ENCODE measurements at regions not wholly inside any gene's neighbourhood (a gene's known extent, or its start where the extent isn't known, plus 50 kb on each side); places are given as distances from the start of the nearest gene placed in this dataset.

DNA sequence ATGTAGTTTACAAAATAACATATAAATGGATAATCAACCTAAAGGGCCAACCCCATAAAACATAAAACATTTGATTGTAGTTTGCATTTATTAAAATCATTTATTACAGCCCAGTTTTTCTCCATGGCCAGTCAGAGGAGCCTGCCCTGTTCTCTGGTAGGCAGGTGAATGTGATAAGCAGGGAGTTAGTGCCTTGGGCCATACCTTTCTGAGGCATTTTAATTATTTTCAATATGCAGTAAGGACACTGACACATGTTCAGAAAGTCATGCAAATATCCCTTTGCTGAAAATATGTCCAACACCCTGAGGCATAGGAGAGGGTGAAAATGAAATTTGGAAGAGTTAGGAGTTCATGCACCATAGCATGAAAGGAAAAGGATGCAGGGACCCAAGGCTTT is 242.6 kb upstream of the EDNRB start:
- DNase-seq (ENCODE audit: low read depth): no peak
- no peak overlapping the region for H3K4me3 ChIP-seq (ENCODE audit: control insufficient read depth, low read depth, low read length)
- TF ChIP-seq, protein P1, sequence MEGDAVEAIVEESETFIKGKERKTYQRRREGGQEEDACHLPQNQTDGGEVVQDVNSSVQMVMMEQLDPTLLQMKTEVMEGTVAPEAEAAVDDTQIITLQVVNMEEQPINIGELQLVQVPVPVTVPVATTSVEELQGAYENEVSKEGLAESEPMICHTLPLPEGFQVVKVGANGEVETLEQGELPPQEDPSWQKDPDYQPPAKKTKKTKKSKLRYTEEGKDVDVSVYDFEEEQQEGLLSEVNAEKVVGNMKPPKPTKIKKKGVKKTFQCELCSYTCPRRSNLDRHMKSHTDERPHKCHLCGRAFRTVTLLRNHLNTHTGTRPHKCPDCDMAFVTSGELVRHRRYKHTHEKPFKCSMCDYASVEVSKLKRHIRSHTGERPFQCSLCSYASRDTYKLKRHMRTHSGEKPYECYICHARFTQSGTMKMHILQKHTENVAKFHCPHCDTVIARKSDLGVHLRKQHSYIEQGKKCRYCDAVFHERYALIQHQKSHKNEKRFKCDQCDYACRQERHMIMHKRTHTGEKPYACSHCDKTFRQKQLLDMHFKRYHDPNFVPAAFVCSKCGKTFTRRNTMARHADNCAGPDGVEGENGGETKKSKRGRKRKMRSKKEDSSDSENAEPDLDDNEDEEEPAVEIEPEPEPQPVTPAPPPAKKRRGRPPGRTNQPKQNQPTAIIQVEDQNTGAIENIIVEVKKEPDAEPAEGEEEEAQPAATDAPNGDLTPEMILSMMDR (IDR thresholded peaks at IDR 0.05; ENCODE audit: control insufficient read depth, insufficient read depth, low read depth, low read length, missing control alignments): no peak

DNA sequence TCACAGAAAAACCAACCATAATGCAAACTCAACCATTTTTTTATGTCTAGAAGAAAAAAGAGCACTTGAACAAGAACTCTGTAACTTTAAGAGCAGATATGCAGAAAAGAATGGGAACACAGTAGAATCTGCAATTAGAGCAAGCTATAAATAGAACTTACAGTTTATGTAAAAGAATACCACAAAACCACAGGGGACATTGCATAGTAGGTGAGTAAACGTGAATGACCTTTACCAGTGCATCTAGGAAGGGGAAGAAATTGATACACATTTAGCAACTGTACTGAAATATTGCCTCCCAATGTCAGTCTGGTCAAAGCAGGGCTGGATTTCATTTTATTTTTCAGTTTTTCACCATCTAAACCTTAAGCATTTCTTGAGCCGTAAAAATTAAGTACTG is 242.2 kb upstream of the EDNRB start:
- peak; percentile 10 for DNase-seq (ENCODE audit: low read depth)
- H3K4me3 ChIP-seq (ENCODE audit: control insufficient read depth, low read depth, low read length): no peak overlapping the region
- TF ChIP-seq, protein P1 (IDR thresholded peaks at IDR 0.05; ENCODE audit: control insufficient read depth, insufficient read depth, low read depth, low read length, missing control alignments): no peak

DNA sequence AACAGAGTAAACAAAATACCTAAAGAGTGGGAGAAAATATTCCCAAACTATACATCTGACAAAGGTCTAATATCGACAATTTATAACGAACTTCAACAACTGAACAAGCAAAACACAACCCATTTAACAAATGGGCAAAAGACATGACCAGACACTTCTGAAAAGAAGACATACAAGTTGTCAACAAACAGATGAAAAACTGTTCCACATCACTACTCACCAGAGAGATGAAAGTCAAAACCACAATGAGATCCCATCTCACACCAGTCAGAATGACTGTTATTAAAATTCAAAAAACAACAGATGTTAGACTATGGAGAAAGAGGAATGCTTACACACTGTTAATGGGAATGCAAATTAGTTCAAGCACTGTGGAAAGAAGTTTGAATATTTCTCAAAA is 233.8 kb upstream of the EDNRB start:
- TF ChIP-seq, protein P1 (IDR thresholded peaks at IDR 0.05; ENCODE audit: control insufficient read depth, insufficient read depth, low read depth, low read length, missing control alignments): no peak

DNA sequence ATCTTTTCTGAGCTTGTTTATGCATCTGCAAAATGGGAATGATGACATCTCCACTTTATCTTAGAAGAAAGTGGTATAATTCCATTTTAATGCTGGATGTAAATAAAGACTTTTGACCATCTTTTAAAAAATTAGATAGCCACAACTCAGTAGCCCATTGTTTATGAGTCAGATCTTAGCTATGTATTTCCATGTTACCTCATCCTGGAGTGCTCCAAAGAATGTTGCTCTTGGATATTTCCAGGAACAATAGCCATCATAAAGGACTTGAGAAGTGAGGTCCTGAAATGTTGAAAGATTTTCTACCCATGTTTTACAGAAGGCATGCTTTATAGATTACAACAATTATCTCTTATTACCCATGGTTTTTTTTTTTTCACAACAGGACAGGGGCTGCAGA is 229.3 kb upstream of the EDNRB start:
- DNase-seq (ENCODE audit: low read depth): peak; percentile 13
- TF ChIP-seq, protein P1 (IDR thresholded peaks at IDR 0.05; ENCODE audit: control insufficient read depth, insufficient read depth, low read depth, low read length, missing control alignments): no peak

More for the DNA sequence above, 233.8 kb upstream of the EDNRB start:
- no peak for DNase-seq (ENCODE audit: low read depth)
- H3K4me3 ChIP-seq (ENCODE audit: control insufficient read depth, low read depth, low read length): no peak overlapping the region

DNA sequence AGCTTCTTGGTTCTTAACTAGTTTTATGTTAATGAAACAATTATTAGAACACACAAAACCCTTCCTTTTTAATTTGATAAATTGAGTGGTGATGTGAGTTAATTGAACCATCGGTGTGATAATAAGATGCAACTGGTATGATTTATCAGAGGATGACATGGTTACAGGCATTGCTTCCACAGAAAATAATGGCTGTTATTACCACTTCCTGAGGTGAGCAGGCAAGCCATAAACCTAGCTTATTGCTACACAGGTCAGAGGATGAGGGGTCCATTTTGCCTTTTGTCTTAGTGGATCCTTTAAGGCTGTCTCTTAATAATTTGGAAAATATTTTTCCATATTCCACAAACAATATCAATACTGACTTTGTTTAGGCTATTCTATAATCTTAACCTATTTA is 226.6 kb upstream of the EDNRB start:
- TF ChIP-seq, protein P1 (IDR thresholded peaks at IDR 0.05; ENCODE audit: control insufficient read depth, insufficient read depth, low read depth, low read length, missing control alignments): no peak
- no peak for DNase-seq (ENCODE audit: low read depth)
- no peak overlapping the region for H3K4me3 ChIP-seq (ENCODE audit: control insufficient read depth, low read depth, low read length)

More for the DNA sequence above, 229.3 kb upstream of the EDNRB start:
- H3K4me3 ChIP-seq (ENCODE audit: control insufficient read depth, low read depth, low read length): no peak overlapping the region

DNA sequence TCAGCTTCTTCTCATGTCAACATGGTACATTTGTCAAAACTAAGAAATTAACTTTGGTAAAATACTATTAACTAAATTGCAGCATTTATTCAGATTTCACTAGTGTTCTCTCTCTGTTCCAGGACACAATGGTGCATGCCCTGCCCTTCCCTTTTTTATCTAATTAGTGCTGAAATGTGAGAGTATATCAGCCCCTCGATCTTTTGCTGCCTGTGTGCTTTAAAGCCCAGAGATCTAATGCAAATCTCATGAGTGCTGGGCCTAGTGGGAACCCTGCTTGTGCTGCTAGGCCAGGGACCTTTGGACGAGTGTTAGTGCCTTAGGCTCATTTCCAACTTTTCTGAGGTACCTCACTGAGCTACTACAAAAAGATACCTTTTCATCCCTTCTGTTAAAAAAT is 221.1 kb upstream of the EDNRB start:
- DNase-seq (ENCODE audit: low read depth): no peak
- no peak overlapping the region for H3K4me3 ChIP-seq (ENCODE audit: control insufficient read depth, low read depth, low read length)
- TF ChIP-seq, protein P1 (IDR thresholded peaks at IDR 0.05; ENCODE audit: control insufficient read depth, insufficient read depth, low read depth, low read length, missing control alignments): no peak

DNA sequence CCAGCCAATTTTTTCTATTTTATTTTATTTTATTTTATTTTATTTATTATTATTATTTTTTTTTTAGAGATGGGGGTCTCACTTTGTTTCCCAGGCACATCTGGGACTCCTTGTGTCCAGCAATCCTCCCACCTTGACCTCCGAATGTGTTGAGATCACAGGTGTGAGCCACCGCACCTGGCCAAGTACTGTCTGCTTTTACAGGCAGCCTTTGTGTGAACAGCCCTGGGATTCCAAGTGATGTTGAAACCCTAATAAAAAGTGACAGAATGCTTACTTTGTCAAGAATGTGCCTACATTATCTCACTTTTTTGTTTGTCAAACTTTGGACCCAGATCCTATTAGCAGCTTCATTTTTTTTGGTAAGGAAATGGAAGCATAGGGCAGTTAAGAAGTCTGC is 220.1 kb upstream of the EDNRB start:
- H3K4me3 ChIP-seq (ENCODE audit: control insufficient read depth, low read depth, low read length): no peak overlapping the region
- DNase-seq (ENCODE audit: low read depth): no peak
- TF ChIP-seq, protein P1 (IDR thresholded peaks at IDR 0.05; ENCODE audit: control insufficient read depth, insufficient read depth, low read depth, low read length, missing control alignments): no peak
